ENCODE measurements at regions not wholly inside any gene's neighbourhood (a gene's known extent, or its start where the extent isn't known, plus 50 kb on each side); places are given as distances from the start of the nearest gene placed in this dataset.

DNA sequence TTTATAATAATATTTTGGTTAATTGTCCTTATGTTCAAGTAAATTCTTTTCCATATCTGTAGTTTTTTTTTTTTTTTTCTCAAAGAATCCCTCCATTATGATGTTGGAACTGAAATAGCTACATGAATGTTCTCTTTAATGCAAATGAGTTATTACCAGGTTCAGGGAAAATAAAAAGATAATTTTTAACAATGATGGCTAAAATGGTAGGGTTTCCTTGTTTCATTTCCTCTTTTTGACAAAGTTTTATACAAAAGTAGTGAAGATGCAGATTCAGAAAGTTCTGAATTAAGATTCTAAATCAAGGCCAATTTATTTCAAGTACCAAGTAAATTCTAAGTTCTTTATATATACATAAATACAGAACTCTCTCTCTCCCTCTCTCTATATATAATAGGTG is 779.0 kb upstream of the INTU start:
- TF ChIP-seq, protein P1, sequence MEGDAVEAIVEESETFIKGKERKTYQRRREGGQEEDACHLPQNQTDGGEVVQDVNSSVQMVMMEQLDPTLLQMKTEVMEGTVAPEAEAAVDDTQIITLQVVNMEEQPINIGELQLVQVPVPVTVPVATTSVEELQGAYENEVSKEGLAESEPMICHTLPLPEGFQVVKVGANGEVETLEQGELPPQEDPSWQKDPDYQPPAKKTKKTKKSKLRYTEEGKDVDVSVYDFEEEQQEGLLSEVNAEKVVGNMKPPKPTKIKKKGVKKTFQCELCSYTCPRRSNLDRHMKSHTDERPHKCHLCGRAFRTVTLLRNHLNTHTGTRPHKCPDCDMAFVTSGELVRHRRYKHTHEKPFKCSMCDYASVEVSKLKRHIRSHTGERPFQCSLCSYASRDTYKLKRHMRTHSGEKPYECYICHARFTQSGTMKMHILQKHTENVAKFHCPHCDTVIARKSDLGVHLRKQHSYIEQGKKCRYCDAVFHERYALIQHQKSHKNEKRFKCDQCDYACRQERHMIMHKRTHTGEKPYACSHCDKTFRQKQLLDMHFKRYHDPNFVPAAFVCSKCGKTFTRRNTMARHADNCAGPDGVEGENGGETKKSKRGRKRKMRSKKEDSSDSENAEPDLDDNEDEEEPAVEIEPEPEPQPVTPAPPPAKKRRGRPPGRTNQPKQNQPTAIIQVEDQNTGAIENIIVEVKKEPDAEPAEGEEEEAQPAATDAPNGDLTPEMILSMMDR (conservative IDR thresholded peaks at IDR 0.05; ENCODE audit: low read depth, low read length), result no peak
- no peak overlapping the region for H3K4me3 ChIP-seq (ENCODE audit: low read depth, low read length)
- no peak for DNase-seq (ENCODE audit: low read depth)

DNA sequence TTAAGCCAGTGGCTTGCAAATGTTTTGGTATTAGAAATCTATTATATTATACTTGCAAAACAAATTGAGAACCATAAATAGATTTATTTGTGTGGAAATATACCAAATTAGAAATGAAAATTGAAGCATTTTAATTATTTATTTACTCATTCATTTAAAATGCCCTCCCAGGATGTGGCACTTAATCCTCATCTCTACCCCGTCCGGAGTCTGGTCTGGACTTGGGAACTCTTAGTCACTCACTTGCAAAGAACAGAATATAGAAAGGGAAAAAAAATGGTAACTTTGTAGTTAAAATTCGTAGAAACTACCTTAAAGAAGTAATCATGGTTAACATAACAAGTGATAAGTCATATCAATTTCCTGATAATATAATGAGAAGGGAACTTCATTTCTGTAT is 775.9 kb upstream of the INTU start:
- DNase-seq (ENCODE audit: low read depth), result no peak
- H3K4me3 ChIP-seq (ENCODE audit: low read depth, low read length), result no peak overlapping the region
- TF ChIP-seq, protein P1 (conservative IDR thresholded peaks at IDR 0.05; ENCODE audit: low read depth, low read length), result no peak

DNA sequence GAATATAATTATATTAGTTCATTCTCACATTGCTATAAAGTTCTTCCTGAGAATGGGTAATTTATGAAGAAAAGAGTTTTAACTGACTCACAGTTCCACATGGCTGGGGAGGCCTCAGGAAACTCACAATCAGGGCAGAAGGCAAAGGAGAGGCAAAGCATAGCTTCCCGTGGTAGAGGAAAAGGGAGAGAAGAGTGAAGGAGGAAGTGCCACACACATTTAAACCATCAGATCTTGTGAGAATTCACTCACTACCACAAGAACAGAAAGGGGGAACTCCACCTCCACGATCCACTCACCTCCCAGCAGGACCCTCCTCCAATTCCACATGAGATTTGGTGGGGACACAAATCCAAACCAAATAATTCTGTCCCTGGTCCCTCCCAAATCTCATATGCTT is 773.4 kb upstream of the INTU start:
- no peak for DNase-seq (ENCODE audit: low read depth)
- no peak overlapping the region for H3K4me3 ChIP-seq (ENCODE audit: low read depth, low read length)
- TF ChIP-seq, protein P1 (conservative IDR thresholded peaks at IDR 0.05; ENCODE audit: low read depth, low read length), result no peak

DNA sequence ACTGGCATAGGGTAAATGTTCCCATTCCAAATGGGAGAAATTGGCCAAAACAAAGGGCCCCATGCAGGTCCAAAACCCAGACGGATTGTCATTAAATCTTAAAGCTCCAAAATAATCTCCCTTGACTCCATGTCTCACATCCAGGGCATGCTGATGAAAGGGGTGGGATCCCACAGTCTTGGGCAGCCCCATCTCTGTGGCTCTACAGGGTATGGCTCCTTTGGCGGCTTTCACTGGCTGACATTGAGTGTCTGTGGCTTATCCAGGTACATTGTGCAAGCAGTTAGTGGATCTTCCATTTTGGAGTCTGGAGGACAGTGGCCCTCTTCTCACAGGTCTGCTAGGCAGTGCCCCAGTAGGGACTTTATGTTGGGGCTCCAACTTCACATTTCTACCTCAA is 772.9 kb upstream of the INTU start:
- H3K4me3 ChIP-seq (ENCODE audit: low read depth, low read length), result no peak overlapping the region
- TF ChIP-seq, protein P1 (conservative IDR thresholded peaks at IDR 0.05; ENCODE audit: low read depth, low read length), result no peak
- no peak for DNase-seq (ENCODE audit: low read depth)

DNA sequence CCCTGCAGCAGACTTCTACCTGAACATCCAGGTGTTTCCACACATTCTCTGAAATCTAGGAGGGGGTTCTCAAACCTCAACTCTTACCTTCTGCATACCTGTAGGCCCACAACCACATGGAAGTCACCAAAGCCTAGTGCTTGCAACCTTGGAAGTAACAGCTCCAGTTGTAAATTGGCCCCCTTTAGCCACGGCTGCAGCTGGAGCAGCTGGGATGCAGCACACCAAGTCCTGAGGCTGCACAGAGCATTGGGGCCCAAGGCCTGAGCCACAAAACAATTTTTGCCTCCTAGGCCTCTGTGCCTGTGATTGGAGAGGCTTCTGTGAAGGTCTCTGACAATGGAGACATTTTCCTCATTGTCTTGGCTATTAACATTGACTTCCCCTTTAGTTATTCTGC is 772.4 kb upstream of the INTU start:
- TF ChIP-seq, protein P1 (conservative IDR thresholded peaks at IDR 0.05; ENCODE audit: low read depth, low read length), result no peak
- no peak overlapping the region for H3K4me3 ChIP-seq (ENCODE audit: low read depth, low read length)
- no peak for DNase-seq (ENCODE audit: low read depth)

DNA sequence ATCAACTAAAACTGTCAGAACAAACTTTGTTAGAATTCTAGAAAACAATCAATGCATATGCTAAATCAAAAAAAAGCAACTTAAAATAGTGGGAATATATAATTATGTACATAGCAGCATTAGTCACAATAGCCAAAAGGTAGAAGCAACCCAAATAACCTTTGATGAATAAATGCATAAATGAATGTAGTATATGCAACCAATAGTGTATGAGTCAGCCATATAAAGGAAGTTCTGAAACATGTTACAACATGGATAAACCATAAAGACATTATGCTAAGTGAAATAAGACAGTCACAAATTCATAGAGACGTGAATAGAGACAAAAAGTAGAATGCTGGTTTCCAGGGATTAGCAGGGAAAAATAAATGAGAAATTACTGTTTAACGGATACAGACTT is 762.8 kb upstream of the INTU start:
- no peak overlapping the region for H3K4me3 ChIP-seq (ENCODE audit: low read depth, low read length)
- TF ChIP-seq, protein P1 (conservative IDR thresholded peaks at IDR 0.05; ENCODE audit: low read depth, low read length), result no peak
- DNase-seq (ENCODE audit: low read depth), result no peak

DNA sequence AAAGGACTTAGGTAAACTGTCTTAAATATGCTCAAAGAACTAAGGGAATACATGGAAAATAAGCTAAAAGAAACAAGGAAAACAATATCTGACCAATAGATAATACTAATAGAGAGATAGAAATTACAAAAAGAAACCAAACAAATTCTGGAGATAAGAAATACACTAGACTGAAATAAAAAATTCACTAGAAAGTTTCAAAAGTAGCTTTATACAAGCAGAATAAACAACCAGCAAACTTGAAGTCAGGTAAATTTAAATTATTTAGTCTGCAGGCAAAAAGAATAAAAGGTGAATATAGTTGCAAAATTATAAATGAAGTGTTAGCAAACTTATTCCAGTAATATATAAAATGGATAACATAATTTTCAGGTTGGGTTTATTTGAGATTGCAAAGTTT is 760.9 kb upstream of the INTU start:
- H3K4me3 ChIP-seq (ENCODE audit: low read depth, low read length), result no peak overlapping the region
- TF ChIP-seq, protein P1 (conservative IDR thresholded peaks at IDR 0.05; ENCODE audit: low read depth, low read length), result no peak
- DNase-seq (ENCODE audit: low read depth), result no peak
